ENCODE measurements at regions not wholly inside any gene's neighbourhood (a gene's known extent, or its start where the extent isn't known, plus 50 kb on each side); places are given as distances from the start of the nearest gene placed in this dataset.
"Not testable (repeated sequence)": the region's sequence is repeated elsewhere in the genome, so short reads cannot be mapped to it uniquely, and the experiment has no call there.

- DNase-seq = peak; percentile 34 to 35
Measured at GRCh38 chr20:25862967-25863530, 166.4 kb upstream of the ZNF337 start.

GRCh38 chr20:25860531-25861150 lies 164.0 kb upstream of the ZNF337 start:
- DNase-seq = no peak

DNA sequence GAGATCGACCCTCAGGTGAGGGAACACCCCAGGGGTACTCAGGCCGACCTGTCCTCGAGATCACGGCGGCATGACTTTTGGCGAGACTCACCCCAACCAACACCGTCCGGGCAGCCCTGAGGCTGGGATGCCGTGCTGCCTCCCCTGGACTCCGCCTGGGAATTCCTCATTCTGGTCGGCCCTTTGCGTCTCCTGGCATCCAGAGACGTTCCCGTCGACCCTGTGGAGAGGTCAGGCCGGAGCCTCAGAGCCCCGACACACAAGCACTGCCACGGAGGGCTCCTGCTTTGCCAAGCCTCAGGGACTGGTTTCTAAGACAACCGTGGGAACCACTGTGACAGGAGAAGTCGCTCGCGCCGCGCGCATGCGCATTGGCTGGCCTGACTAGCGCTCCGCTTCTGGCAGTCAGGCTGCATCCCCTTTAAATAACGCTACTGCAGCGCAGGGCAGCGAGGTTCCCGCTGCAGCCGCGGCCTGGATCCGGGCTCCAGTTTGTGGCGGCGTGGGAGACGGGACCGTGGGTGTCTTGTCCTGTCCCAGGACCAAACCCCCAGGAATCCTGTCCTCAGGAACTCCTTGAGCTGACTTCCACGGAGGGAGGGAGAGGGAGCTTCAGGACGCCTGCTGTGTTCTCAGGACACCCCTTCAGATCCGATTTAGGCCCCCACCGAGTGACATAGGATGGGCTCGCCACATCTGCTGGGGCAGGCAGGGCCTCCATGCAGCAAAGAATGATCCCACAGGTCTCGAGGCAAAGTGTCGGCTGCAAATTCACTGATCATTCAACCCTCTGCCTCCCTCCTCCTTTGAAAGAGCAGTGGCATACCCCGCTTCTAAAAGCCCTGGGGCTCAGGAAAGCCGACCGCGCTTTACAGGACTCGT lies 163.2 kb upstream of the ZNF337 start:
- DNase-seq = peak in 1 of 2 experiments; percentile 50

DNA sequence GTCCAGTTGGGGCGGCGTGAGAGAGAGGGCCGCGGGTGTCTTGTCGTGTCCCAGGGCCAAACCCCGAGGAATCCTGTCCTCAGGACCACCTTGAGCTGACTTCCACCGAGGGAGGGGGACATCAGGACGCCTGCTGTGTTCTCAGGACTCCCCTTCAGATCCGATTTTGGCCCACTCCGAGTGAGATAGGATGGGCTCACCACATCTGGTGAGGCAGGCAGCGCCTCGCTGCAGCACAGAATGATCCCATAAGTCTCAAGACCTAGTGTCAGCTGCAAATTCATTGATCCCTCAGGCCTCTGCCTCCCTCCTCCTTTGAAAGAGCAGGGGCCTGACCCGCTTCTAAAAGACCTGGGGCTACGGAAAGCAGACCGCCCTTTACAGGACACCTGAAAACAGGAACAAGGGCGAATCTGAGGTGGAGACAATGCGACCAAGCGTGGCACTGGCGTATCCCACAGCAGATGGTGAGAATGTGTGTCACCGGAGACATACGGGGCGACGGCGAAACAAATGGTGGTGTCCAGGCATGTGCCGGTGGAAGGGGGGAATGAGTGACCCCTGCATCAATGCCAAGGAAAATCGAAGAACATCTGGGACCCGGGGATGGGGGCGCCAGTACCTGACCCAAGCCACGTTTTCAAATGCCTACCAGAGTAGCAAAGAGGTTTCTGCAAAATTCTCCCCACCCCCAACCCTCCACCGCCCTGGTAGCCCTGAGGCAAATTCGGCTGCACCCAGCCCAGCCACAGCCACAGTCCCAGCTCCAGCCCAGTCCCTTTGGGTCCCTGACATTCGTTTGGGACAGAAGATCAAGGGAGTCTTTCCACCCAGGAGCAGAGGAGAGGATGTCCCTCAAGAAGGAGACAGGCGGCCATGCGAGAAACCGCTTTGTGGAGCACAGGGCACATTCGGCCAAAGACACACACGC lies 162.1 kb upstream of the ZNF337 start:
- no peak for DNase-seq

GRCh38 chr20:25857091-25857788 lies 160.6 kb upstream of the ZNF337 start:
- not testable (repeated sequence) for DNase-seq

DNA sequence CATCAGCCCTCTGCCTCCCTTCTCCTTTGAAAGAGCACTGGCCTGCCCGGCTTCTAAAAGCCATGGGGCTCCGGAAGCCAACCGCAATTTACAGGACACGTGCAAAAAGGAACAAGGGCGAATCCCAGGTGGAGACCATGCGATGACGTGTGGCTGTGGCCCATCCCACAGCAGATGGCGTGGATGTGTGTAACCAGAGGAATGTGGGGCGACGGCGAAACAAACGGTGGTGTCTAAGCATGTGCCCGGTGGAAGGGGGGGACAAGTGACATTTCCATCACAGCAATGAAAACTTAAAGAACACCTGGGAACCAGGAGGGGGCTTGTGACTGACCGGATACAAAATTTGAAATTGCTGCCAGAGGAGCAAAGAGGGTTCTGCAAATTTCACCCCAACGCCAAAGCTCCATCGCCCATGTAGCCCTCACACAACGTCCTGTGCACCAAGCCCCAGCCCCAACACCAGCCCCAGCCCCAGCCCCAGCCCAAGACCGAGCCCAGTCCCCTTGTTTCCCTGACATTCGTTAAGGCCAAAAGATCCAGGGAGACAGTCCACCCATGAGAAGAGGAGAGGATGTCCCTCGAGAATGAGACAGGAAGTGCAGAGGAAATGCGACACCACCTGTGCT lies 159.7 kb upstream of the ZNF337 start:
- no peak for DNase-seq

DNA sequence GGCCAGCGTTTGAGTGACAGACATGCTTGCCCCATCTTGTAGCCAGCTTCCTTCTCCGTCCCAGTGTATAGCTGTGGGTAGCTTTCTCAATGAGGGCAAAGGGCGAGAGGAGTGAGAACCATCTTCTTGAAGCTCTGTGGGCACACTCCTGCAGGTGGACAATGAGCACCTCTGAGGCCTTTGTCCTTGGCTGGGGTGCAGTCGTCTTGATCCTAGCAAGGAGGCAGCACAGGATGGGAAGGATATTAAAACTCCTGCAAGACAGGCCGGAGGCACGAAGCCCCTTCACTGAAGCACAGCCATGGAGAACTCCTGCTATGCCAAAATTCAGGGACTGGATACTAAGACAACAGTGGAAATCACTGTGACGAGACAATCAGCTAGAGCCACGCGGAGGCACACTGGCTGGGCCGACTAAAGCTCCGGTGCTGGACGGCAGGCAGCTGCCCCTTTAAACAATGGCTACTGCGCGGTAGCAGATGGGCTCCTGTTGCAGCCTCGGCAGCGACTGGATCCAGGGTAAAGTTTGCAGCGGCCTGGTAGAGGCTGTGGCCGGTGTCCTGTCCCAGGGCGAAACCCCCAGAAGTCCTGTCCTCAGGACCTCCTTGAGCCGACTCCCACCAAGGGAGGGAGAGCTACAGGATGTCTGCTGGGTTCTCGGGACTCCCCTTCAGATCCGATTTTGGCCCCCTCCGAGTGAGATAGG lies 159.0 kb upstream of the ZNF337 start:
- not testable (repeated sequence) for DNase-seq

DNA sequence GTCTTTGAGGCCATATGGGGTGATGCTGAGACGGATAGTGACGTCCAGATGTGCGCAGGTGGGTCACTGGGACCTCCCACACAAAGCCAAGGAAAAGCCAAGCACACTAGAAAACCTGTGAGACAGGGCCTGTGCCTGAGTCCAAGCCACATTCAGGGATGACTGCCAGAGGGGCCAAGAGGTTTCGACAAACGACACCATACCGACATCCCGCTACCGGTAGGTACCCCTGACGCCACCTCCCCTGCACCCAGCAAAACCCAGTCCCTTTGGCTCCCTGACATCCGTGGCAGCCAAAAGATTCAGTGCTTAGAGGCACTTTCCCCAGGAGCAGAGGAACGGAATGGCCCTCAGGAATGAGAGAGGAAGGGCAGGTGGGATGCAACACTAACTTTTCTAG lies 158.0 kb upstream of the ZNF337 start:
- DNase-seq = not testable (repeated sequence)

- peak in 1 of 2 experiments; percentile 15 for DNase-seq
Measured at GRCh38 chr20:25853718-25854388, 157.2 kb upstream of the ZNF337 start.

GRCh38 chr20:25852968-25853717 lies 156.5 kb upstream of the ZNF337 start:
- not testable (repeated sequence) for DNase-seq

GRCh38 chr20:25850133-25850532 lies 153.5 kb upstream of the ZNF337 start:
- DNase-seq = not testable (repeated sequence)

DNA sequence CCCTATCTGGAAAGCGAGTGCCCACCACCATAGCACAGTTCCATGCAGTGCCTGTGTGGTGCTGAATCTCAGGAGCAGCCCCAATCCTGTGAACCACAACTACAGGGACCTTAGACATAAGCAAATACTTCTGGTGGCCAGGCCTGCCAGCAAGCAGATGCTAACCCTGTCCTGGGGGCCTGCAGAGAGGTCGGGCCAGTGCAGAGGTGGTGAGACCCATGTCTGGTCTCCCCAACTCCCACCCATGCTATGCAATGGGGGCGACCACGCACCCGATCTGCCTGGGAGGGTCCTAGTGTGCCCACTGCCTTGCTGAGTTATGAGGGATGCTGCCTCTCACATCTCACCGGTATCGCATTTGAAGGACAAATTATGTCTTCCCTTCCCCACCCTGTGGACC lies 151.6 kb upstream of the ZNF337 start:
- DNase-seq = no peak

- DNase-seq = not testable (repeated sequence)
Measured at GRCh38 chr20:25844640-25845039, 148.0 kb upstream of the ZNF337 start.

GRCh38 chr20:25813511-25813910 lies 116.9 kb upstream of the ZNF337 start:
- DNase-seq = not testable (repeated sequence)

GRCh38 chr20:25798174-25798993 lies 101.7 kb upstream of the ZNF337 start:
- not testable (repeated sequence) for DNase-seq

DNA sequence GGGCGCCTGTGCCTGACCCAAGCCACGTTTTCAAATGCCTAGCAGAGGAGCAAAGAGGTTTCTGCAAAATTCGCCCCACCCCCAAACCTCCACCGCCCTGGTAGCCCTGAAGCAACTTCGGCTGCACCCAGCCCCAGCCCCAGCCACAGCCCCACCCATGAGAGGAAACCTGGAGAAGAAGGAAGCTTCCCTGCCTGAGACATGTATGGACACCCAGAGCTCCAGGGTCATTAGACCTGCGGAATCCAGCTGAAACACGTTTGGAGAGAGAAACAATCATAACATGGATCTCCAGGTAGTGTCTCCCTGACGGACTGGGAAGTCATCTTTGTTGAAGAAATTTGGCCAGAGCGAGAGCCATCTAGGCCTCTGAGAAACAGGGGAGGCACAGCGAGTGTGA lies 100.4 kb upstream of the ZNF337 start:
- DNase-seq = not testable (repeated sequence)

GRCh38 chr20:25777241-25777640 lies 80.6 kb upstream of the ZNF337 start:
- DNase-seq = not testable (repeated sequence)

- DNase-seq = not testable (repeated sequence)
Measured at GRCh38 chr20:25774711-25775110, 78.1 kb upstream of the ZNF337 start.

DNA sequence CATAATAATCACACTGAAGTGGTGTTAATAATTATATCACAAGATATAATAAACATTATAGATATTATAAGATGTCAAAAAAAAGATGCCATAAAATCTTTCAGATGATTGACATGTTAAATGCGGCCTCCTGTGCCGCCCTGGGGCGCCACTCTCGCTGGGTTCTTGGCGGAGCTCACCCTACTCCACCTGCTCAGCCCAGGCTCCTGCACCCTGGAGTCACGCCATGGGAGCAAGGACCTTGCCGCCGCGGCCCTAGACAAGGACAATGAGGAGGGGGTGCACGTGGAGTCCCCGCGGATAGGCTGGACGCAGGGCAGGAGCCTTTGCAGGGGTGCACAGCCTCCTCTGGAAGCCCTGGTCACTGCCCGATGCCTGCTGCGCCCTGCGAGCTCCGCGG lies 77.5 kb upstream of the ZNF337 start:
- not testable (repeated sequence) for DNase-seq
